ENCODE measurements at regions not wholly inside any gene's neighbourhood (a gene's known extent, or its start where the extent isn't known, plus 50 kb on each side); places are given as distances from the start of the nearest gene placed in this dataset.

DNA sequence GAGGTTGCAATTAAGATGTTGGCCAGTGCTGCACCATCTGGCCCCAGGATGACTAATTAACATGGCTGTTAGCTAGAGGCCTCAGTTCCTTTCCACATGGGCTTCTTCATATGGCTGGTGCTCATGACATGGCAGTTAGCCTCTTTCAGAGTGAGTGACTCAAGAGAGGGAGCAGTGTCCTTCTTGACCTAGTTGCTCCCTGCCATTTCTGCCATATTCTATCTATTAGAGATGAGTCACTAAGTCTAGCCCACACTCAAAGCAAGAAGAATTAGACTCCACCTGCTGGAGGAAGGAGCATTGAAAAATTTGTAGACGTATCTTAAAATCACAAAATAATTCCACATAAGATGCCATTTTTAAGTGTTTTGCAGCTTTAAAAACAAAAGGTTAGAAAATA is 651.2 kb upstream of the CCNG1 start:
- no peak for DNase-seq (ENCODE audit: low read depth)

DNA sequence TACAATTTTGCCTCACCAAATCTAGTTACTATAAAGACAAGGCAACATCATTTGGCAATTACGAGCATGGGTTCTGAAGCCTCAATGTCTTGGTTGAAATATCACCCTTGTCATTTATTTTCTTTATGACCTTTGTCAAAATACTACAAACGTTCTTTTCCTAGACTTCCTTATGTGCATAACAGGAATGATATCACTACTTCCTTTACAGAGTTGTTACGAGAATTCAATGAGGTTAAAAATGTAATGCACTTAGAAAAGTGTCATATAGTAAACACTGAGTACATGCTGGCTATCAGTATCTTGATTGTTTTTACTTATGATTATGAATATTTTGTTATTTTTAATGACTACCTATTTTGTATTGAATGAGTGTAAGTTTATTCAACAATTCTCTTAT is 640.9 kb upstream of the CCNG1 start:
- no peak for DNase-seq (ENCODE audit: low read depth)
- TF ChIP-seq, protein P1, sequence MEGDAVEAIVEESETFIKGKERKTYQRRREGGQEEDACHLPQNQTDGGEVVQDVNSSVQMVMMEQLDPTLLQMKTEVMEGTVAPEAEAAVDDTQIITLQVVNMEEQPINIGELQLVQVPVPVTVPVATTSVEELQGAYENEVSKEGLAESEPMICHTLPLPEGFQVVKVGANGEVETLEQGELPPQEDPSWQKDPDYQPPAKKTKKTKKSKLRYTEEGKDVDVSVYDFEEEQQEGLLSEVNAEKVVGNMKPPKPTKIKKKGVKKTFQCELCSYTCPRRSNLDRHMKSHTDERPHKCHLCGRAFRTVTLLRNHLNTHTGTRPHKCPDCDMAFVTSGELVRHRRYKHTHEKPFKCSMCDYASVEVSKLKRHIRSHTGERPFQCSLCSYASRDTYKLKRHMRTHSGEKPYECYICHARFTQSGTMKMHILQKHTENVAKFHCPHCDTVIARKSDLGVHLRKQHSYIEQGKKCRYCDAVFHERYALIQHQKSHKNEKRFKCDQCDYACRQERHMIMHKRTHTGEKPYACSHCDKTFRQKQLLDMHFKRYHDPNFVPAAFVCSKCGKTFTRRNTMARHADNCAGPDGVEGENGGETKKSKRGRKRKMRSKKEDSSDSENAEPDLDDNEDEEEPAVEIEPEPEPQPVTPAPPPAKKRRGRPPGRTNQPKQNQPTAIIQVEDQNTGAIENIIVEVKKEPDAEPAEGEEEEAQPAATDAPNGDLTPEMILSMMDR (conservative IDR thresholded peaks at IDR 0.05; ENCODE audit: low read depth, low read length), result no peak
- H3K4me3 ChIP-seq (ENCODE audit: low read depth, low read length), result no peak overlapping the region

More for the DNA sequence above, 651.2 kb upstream of the CCNG1 start:
- TF ChIP-seq, protein P1 (conservative IDR thresholded peaks at IDR 0.05; ENCODE audit: low read depth, low read length), result no peak
- no peak overlapping the region for H3K4me3 ChIP-seq (ENCODE audit: low read depth, low read length)

DNA sequence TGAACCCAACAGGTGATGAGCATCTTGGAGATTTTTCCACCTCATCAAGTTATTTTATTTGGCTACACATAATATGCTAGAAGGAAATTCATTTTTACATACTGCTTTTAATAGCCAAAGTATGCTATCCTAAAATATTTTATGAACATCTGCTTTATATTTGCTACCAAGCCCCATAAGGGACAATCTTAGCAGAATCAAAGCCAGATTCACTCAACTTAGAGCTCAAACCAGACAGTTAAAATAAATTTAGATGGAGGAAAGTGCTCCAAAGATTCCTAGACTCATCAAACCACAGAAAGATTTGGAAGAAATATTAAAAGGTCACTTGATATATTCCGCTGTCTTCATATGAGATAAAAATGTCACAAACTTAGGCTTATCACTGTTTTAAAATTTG is 637.1 kb upstream of the CCNG1 start:
- DNase-seq (ENCODE audit: low read depth), result no peak
- TF ChIP-seq, protein P1 (conservative IDR thresholded peaks at IDR 0.05; ENCODE audit: low read depth, low read length), result no peak
- no peak overlapping the region for H3K4me3 ChIP-seq (ENCODE audit: low read depth, low read length)

DNA sequence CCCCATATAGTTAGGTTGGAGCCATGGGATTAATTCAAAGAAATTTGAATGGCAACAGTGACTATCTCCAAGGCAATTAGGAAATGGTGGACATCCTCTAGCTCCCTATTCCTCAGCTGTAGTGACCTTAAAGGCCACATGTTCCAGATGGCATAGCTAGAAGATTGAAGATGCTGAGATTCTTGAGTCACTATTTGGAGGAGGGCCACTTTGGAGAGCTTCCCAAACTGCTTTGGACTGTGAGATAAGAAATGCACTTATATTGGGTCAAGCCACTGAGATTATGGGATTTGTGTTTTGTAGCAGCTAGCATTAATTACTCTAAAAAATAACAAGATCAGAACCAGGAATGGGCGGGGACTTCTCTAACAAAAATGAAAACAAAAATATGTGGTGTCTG is 636.2 kb upstream of the CCNG1 start:
- no peak overlapping the region for H3K4me3 ChIP-seq (ENCODE audit: low read depth, low read length)
- TF ChIP-seq, protein P1 (conservative IDR thresholded peaks at IDR 0.05; ENCODE audit: low read depth, low read length), result no peak
- DNase-seq (ENCODE audit: low read depth), result no peak

DNA sequence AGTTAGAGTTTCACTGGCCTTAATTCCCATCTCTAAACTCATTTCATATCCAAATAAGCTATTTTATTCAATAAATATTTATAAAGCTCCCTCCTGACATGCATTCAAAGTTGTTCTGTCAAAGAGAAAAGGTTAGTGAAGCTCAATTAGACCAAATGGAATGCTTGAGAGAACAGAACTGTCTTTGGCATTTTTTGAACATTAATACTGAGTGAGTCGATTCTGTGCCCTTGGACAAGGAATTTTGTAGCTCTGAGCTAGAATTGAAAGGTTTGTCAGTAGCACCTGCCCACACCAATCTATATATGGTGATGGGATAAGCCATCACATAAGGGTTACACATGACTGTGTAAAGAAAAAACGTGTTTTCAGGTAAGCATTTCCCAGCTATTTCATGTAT is 631.2 kb upstream of the CCNG1 start:
- H3K4me3 ChIP-seq (ENCODE audit: low read depth, low read length), result no peak overlapping the region
- TF ChIP-seq, protein P1 (conservative IDR thresholded peaks at IDR 0.05; ENCODE audit: low read depth, low read length), result no peak
- no peak for DNase-seq (ENCODE audit: low read depth)

DNA sequence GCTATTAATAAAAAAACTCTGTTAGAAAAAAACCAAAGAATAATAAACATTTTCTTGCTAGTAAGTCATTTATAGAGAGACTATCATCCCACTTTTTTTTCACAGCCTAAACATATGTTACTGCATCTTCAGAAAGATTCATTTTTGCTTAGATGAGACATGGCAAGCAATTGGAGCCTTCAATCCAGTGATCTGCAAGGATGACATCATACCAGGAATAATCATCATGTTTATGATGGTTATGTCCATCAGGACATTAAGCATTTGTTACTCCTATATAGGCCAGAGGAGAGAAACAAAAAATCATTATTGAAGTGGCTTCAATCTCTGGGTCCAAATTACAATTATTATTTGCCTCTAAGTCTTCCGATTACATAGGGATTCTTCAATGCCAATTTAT is 626.3 kb upstream of the CCNG1 start:
- no peak for DNase-seq (ENCODE audit: low read depth)
- H3K4me3 ChIP-seq (ENCODE audit: low read depth, low read length), result no peak overlapping the region
- TF ChIP-seq, protein P1 (conservative IDR thresholded peaks at IDR 0.05; ENCODE audit: low read depth, low read length), result no peak

DNA sequence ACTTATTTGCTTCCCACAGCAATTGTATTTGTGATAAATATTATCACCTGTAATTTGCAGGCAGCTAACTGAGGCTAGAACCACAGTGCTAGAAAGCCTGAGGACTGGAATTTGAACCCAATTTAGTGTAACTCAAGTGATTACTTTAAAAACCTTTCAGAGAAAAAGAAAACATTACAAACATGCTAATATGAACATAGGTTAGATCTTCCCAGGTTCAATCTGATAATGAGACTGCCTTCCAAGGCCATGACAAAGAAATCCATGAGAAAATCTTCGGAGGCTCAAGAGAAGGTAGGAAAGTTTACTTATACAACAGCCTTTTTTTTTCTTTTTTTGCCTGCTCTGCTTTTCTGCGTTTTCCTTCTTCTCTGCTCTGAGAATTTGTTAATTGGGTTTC is 620.6 kb upstream of the CCNG1 start:
- TF ChIP-seq, protein P1 (conservative IDR thresholded peaks at IDR 0.05; ENCODE audit: low read depth, low read length), result no peak
- no peak overlapping the region for H3K4me3 ChIP-seq (ENCODE audit: low read depth, low read length)
- no peak for DNase-seq (ENCODE audit: low read depth)
